Neural crest cell (in vitro differentiated cells): ENCODE measurements at regions not wholly inside any gene's neighbourhood (a gene's known extent, or its start where the extent isn't known, plus 50 kb on each side); places are given as distances from the start of the nearest gene placed in this dataset.

Experiments used
- DNase-seq: peaks from one replicate; pipeline ENCODE4 v3.0.0; 2021; ENCODE audit warnings: low read depth, mixed read lengths, low spot score
- H3K27ac Mint-ChIP-seq: one replicate; pipeline ENCODE4 v1.8.0; 2021; ENCODE audit warnings: mild to moderate bottlenecking, mixed read lengths; ENCODE audit not compliant: unreplicated experiment
- H3K27me3 Mint-ChIP-seq: 2 replicates; pipeline ENCODE4 v1.8.0; 2021; ENCODE audit warnings: low read depth, mild to moderate bottlenecking, mixed read lengths
- H3K36me3 Mint-ChIP-seq: 2 replicates; pipeline ENCODE4 v1.8.0; 2021; ENCODE audit warnings: low read depth, mild to moderate bottlenecking, mixed read lengths
- H3K4me1 Mint-ChIP-seq: 2 replicates; pipeline ENCODE4 v1.8.0; 2021; ENCODE audit warnings: mixed read lengths
- H3K4me3 Mint-ChIP-seq: one replicate; pipeline ENCODE4 v1.8.0; 2021; ENCODE audit warnings: mild to moderate bottlenecking, mixed read lengths
- H3K9me3 Mint-ChIP-seq: 2 replicates; pipeline ENCODE4 v1.8.0; 2021; ENCODE audit warnings: mixed read lengths
- CTCF ChIP-seq: fragments of 200-600 bp; sonication (generic); conservative IDR thresholded peaks from 2 replicates; pipeline ENCODE4 v1.5.0; 2021; ENCODE audit warnings: antibody characterized with exemption, mild to moderate bottlenecking

GRCh38 chr15:38075466-38075865 is 141.0 kb downstream of the TMCO5A start:
- no peak overlapping the region for H3K27ac Mint-ChIP-seq
- no peak for TF ChIP-seq CTCF

GRCh38 chr15:38076786-38077185 is 142.3 kb downstream of the TMCO5A start:
- DNase-seq, result peak; percentile 27
- Mint-ChIP-seq H3K9me3 (no peaks in the 10 kb centered on the region), H3K4me3 (peak overlapping the region; percentile 38), H3K27me3 (no peaks in the 10 kb centered on the region), H3K36me3 (no peaks in the 10 kb centered on the region), H3K4me1 (peaks cover 60% of the 10 kb centered on the region), H3K27ac (peak overlapping the region; percentile 97)
- TF ChIP-seq CTCF, result no peak

More at GRCh38 chr15:38075466-38075865, 141.0 kb downstream of the TMCO5A start:
- Mint-ChIP-seq H3K27me3 (no peaks in the 10 kb centered on the region), H3K36me3 (no peaks in the 10 kb centered on the region), H3K9me3 (no peaks in the 10 kb centered on the region), H3K4me1 (peaks cover 73% of the 10 kb centered on the region), H3K4me3 (peak overlapping the region; percentile 18)
- DNase-seq, result no peak

GRCh38 chr15:38079236-38079635 is 144.8 kb downstream of the TMCO5A start:
- H3K4me3 Mint-ChIP-seq, result no peak overlapping the region
- H3K36me3 Mint-ChIP-seq, result no peaks in the 10 kb centered on the region
- H3K4me1 Mint-ChIP-seq, result peaks cover 39% of the 10 kb centered on the region
- DNase-seq, result no peak
- no peak overlapping the region for H3K27ac Mint-ChIP-seq
- no peaks in the 10 kb centered on the region for H3K27me3 Mint-ChIP-seq
- TF ChIP-seq CTCF, result no peak
- H3K9me3 Mint-ChIP-seq, result no peaks in the 10 kb centered on the region

- Mint-ChIP-seq H3K27ac (no peak overlapping the region), H3K4me1 (peaks cover 23% of the 10 kb centered on the region), H3K9me3 (no peaks in the 10 kb centered on the region), H3K36me3 (no peaks in the 10 kb centered on the region), H3K4me3 (no peak overlapping the region), H3K27me3 (no peaks in the 10 kb centered on the region)
- no peak for TF ChIP-seq CTCF
- no peak for DNase-seq
These were observed 146.3 kb downstream of the TMCO5A start for GRCh38 chr15:38080651-38081275.

- Mint-ChIP-seq H3K4me1 (no peaks in the 10 kb centered on the region), H3K27ac (no peak overlapping the region)
These were observed 149.8 kb downstream of the TMCO5A start for GRCh38 chr15:38084289-38084688.

More at GRCh38 chr15:38084289-38084688, 149.8 kb downstream of the TMCO5A start:
- Mint-ChIP-seq H3K27me3 (no peaks in the 10 kb centered on the region), H3K4me3 (no peak overlapping the region), H3K36me3 (peaks cover 3% of the 10 kb centered on the region), H3K9me3 (no peaks in the 10 kb centered on the region)
- TF ChIP-seq CTCF, result no peak
- DNase-seq, result no peak
